GM18505 (cell line): ENCODE measurements at regions not wholly inside any gene's neighbourhood (a gene's known extent, or its start where the extent isn't known, plus 50 kb on each side); places are given as distances from the start of the nearest gene placed in this dataset.
"Not testable (repeated sequence)": the region's sequence is repeated elsewhere in the genome, so short reads cannot be mapped to it uniquely, and the experiment has no call there.

Source experiments
- ATAC-seq: cut with Tn5 transposase; IDR thresholded peaks from one replicate; pipeline ENCODE4 v1.9.1; 2021; ENCODE audit not compliant: unreplicated experiment
- POLR2A ChIP-seq: IDR thresholded peaks from 4 replicates; pipeline ENCODE4 v1.6.1; 2011; ENCODE audit warnings: borderline replicate concordance; ENCODE audit not compliant: insufficient read depth, insufficient read length; ENCODE audit errors: extremely low read depth

- TF ChIP-seq POLR2A = no peak
- ATAC-seq = no peak
Observed at GRCh38 chr16:61181982-61182381, 854.3 kb downstream of the CDH8 start.

GRCh38 chr16:61179561-61179960, 856.7 kb downstream of the CDH8 start:
- no peak for TF ChIP-seq POLR2A
- ATAC-seq = no peak

- TF ChIP-seq POLR2A = no peak
- no peak for ATAC-seq
Observed at GRCh38 chr16:61165797-61166196, 870.4 kb downstream of the CDH8 start.

- no peak for TF ChIP-seq POLR2A
- ATAC-seq = no peak
Observed at GRCh38 chr16:61150351-61150750, 885.9 kb downstream of the CDH8 start.

GRCh38 chr16:61149709-61150108, 886.5 kb downstream of the CDH8 start:
- TF ChIP-seq POLR2A = no peak
- ATAC-seq = no peak

GRCh38 chr16:61148930-61149329, 887.3 kb downstream of the CDH8 start:
- no peak for ATAC-seq

GRCh38 chr16:61146429-61146828, 889.8 kb downstream of the CDH8 start:
- no peak for TF ChIP-seq POLR2A
- no peak for ATAC-seq

More at GRCh38 chr16:61148930-61149329, 887.3 kb downstream of the CDH8 start:
- TF ChIP-seq POLR2A = no peak

- ATAC-seq = no peak
- TF ChIP-seq POLR2A = no peak
Observed at GRCh38 chr16:61131447-61131846, 904.8 kb downstream of the CDH8 start.

GRCh38 chr16:61128545-61129323, 907.5 kb downstream of the CDH8 start:
- no peak for TF ChIP-seq POLR2A
- no peak for ATAC-seq

- no peak for ATAC-seq
- TF ChIP-seq POLR2A = no peak
Observed at GRCh38 chr16:61105544-61105943, 930.7 kb downstream of the CDH8 start.

- TF ChIP-seq POLR2A = no peak
- ATAC-seq = no peak
Observed at GRCh38 chr16:61098505-61098904, 937.7 kb downstream of the CDH8 start.

GRCh38 chr16:61091300-61091699, 944.9 kb downstream of the CDH8 start:
- not testable (repeated sequence) for ATAC-seq

- no peak for TF ChIP-seq POLR2A
- no peak for ATAC-seq
Observed at GRCh38 chr16:61083711-61084110, 952.5 kb downstream of the CDH8 start.

GRCh38 chr16:61074324-61074723, 961.9 kb downstream of the CDH8 start:
- TF ChIP-seq POLR2A = no peak
- ATAC-seq = no peak

GRCh38 chr16:61057635-61058034, 978.6 kb downstream of the CDH8 start:
- no peak for TF ChIP-seq POLR2A
- no peak for ATAC-seq
